SK-N-SH (cell line): ENCODE measurements at regions not wholly inside any gene's neighbourhood (a gene's known extent, or its start where the extent isn't known, plus 50 kb on each side); places are given as distances from the start of the nearest gene placed in this dataset.

Source experiments
- CTCF ChIP-seq: fragments of 200-600 bp; sonication (generic); IDR thresholded peaks from 2 replicates; pipeline ENCODE4 v1.6.1; 2017; ENCODE audit warnings: antibody characterized with exemption, mild to moderate bottlenecking, moderate library complexity
- SMC3 ChIP-seq: IDR thresholded peaks from 2 replicates; pipeline ENCODE4 v1.6.1; 2012; ENCODE audit warnings: low read depth, low read length, improper control_type of control experiment
- TAF1 ChIP-seq: IDR thresholded peaks from 2 replicates; pipeline ENCODE4 v1.6.1; 2012; ENCODE audit warnings: low read depth, mild to moderate bottlenecking, low read length, moderate library complexity, borderline replicate concordance

DNA sequence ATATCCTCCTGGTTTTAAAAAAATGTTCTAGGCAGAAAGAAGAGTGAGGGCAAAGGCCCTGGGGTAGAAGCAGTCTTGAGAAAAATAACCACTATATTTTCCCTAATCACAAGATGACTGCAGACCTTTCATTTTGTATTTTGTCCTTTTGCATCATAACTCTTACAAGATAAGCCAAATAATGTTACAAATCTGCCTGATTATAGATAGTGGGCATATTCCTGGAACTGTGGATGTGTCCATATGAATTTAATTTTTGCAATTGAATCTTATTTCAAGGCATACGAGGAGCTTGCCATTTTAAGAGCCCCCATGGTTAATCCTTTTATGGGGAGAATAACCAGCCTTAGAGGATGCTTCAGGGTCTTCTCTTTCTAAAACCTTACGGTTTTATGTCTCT is 102.7 kb downstream of the ADRA2A start:
- TF ChIP-seq CTCF = no peak
- TF ChIP-seq SMC3 = no peak
- TF ChIP-seq TAF1 = no peak
